Erythroblast (primary cell): ENCODE measurements at regions not wholly inside any gene's neighbourhood (a gene's known extent, or its start where the extent isn't known, plus 50 kb on each side); places are given as distances from the start of the nearest gene placed in this dataset.

Experiments used
- GATA1 ChIP-seq: IDR thresholded peaks from 2 replicates; pipeline ENCODE4 v1.6.1; 2011; ENCODE audit warnings: low read depth, mild to moderate bottlenecking, control low read depth, low read length, moderate library complexity
- POLR2A ChIP-seq: IDR thresholded peaks from 2 replicates; pipeline ENCODE4 v1.6.1; 2011; ENCODE audit warnings: mild to moderate bottlenecking, low read length

DNA sequence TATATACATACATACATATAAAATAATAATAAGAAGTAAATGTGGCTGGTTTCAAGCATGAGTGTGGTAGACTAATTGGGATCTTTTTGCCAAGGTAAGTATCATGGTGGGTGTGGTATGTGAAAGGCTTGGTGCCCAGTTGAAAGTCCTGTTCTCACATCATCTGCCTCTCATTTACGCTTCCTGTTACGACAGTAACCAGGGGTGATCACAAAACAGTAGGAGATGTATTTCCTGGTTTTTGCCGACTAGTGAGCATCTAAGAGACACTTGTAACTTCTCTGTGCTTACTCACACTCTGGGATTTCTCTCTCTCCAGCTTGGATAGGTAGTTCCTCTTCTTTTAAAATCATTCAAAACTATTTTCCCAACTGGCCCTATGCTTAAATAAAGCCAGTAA, 1028.3 kb upstream of the NR2F2 start:
- TF ChIP-seq POLR2A (no peak), GATA1 (no peak)
